HG02588 (cell line): ENCODE measurements at regions not wholly inside any gene's neighbourhood (a gene's known extent, or its start where the extent isn't known, plus 50 kb on each side); places are given as distances from the start of the nearest gene placed in this dataset.

Experiments
- ATAC-seq: cut with Tn5 transposase; IDR thresholded peaks from one replicate; pipeline ENCODE4 v1.9.1; 2021; ENCODE audit warnings: mild to moderate bottlenecking, moderate library complexity; ENCODE audit not compliant: unreplicated experiment

- ATAC-seq = no peak
Observed at GRCh38 chr10:27451054-27451453, 53.0 kb upstream of the RAB18 start.

DNA sequence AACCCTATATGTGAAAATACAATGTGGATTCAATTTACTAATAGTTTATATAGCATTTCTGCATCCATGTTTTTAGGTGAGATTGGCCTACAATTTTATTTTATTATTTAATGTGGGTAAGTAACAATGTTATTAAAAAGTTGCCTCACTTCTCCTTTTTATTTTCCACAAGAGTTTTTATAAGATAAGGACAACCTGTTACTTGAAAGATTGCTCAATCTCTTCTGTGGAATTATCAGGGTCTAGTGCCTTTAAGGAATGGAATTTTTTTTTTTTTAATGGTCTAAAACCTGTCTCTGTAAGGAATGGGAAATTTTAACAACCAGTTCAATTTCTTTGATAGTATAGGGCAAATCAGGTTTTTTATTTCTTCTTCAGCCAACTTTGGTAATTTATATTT is 53.9 kb upstream of the RAB18 start:
- ATAC-seq = no peak

DNA sequence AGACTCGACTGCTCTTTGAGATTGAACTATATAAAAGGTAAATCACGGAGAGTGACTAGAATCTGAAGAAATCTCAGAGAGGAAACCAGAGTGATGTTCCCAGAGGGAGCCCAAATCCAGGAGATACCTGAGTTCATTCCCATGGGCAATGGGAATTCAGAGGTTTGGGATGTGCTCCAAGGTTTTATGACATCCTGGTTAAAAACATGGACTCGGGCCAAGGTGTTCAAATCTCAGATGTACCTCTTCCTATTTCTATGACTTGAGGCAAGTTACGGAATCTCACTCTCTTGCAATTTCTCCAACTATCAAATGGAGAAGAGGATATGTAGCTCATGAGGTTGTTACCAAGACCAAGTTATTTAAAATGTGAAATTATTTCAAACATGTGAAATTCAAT is 54.5 kb upstream of the RAB18 start:
- no peak for ATAC-seq

DNA sequence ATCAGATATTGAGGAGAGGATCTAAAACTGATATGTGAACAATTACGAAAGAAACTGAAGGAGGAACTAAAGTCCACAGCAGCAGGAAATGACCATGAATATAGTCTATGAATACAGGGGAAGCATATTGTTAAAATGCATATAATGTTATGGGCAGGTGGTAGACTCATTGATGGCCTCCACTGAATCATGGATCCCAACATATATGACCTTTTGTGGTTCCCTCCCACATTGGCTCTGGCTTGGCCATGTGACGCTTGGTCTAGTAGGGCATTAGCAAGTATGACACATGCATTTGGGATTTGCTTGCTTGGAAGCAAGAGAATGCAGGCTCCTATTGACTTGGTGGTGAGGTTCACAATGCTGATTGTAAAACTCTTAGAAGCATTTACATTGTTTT is 55.2 kb upstream of the RAB18 start:
- no peak for ATAC-seq

GRCh38 chr10:27447540-27447939 is 56.6 kb upstream of the RAB18 start:
- ATAC-seq = no peak

DNA sequence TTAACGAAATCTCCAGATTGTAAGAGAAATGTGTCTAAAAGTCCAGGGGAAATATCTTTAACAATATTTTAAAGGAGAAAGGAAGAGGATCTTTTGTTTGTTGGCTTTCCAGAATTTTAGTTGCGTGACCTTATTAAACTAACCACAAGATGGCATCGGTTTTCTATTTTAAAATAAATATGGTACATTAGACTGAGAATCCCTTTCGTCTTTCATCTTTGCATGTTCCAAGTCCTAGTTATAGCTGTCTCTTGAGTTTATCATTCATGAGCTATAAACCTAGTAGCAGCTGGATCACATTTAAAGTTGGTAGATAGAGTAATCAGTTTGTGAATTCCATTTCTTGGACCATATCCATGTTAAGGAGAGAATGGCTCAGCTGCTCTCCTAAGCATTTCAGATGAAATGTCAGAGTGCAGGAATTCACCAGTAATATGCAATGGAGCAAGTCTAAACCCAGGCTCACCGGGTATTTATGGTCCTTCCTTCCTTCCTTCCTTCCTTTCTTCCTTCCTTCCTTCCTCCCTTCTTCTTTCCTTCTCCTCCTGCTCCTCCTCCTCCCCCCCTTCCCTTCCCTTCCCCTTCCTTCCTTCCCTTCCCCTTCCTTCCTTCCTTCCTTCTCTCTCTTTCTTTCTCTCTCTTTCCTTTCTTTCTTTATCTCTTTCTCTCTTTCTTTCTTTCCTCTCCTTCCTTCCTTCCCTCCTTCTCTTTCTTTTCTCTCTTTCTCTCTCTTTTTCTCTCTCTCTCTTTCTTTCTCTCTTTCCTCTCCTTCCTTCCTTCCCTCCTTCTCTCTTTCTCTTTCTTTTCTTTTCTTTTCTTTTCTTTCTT is 57.8 kb upstream of the RAB18 start:
- ATAC-seq = no peak

GRCh38 chr10:27445070-27445469 is 59.0 kb upstream of the RAB18 start:
- no peak for ATAC-seq

- no peak for ATAC-seq
Observed at GRCh38 chr10:27440478-27440877, 63.6 kb upstream of the RAB18 start.

GRCh38 chr10:27440021-27440420 is 64.1 kb upstream of the RAB18 start:
- ATAC-seq = no peak

DNA sequence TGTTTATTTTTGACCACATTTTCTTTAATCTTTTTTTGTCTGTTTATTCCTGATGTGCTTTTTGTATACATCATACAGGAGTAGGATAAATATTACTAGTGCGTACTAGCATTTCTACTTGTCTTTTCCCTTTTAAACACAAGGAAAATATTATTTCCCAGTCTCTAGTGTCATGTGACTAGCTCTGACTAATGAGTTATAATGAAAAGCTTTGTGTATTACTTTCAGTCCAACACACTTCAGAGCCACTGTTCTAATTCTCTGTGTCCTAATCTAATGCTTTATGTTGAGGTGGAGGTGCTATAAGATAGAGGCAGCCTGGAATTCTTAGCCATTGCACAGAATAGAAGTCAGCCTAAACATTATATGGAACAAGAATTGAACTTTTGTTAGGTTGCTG is 65.0 kb upstream of the RAB18 start:
- no peak for ATAC-seq

- ATAC-seq = no peak
Observed at GRCh38 chr10:27437775-27438174, 66.3 kb upstream of the RAB18 start.

DNA sequence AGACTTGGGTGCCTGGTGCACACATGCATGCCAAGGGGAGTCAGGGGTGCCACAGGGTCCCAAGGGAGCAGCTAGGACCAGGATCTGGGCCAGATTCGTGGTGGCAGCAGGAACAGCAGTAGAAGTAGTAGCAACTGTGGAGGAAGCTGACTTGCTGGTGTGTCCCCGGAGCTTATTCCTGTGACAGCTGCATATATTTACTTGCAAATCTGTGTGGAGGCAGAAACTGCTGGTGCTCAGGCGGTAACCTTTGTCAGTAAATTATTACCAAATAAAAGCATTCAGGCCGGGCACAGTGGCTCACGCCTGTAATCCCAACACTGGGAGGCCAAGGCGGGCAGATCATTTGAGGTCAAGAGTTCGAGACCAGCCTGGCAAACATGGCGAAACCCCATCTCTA is 67.4 kb upstream of the RAB18 start:
- ATAC-seq = no peak

- no peak for ATAC-seq
Observed at GRCh38 chr10:27433976-27434375, 70.1 kb upstream of the RAB18 start.

DNA sequence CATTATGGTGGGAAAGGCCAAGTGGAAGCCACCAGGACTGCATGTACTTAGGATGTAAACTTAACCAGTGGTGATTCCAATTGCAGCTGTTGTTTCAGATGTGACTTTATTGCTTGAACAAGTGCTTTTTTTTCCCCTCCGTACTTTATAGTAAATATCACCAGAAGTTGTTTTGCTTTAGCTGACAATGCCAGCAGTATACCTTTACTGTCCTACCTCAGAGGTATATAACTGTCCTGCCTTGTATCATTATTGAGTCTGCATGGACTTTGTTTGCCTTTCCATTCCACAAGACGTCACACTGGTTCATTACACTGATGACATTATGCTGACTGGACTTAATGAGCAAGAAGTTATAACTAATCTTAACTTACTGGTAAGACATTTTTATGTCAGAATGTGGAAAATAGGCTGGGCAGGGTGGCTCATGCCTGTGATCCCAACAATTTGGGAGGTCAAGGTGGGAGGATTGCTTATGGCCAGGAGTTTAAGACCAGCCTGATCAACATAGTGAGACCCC is 77.1 kb upstream of the RAB18 start:
- ATAC-seq = no peak

GRCh38 chr10:27413831-27414348 is 90.2 kb upstream of the RAB18 start:
- ATAC-seq = no peak

GRCh38 chr10:27413387-27413786 is 90.7 kb upstream of the RAB18 start:
- no peak for ATAC-seq

DNA sequence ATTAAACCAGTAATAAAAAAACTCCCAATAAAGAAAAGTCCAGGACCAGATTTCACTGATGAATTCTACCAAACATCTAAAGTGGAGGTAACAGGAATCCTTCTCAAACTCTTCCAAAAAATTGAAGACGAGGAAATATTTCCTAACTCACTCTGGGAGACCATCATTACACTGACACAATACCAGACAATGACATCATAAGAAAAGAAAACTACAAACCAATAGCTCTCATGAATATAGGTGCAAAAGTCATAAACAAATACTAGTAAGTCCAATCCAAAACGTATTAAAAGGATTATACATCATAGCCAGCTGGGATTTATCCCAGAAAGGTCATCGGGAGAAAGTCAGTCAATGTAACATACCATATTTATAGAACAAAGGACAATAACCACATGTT is 94.0 kb upstream of the RAB18 start:
- no peak for ATAC-seq

- ATAC-seq = no peak
Observed at GRCh38 chr10:27407271-27407670, 96.8 kb upstream of the RAB18 start.

- no peak for ATAC-seq
Observed at GRCh38 chr10:27399871-27400270, 104.2 kb upstream of the RAB18 start.

GRCh38 chr10:27393961-27394360 is 110.1 kb upstream of the RAB18 start:
- no peak for ATAC-seq

DNA sequence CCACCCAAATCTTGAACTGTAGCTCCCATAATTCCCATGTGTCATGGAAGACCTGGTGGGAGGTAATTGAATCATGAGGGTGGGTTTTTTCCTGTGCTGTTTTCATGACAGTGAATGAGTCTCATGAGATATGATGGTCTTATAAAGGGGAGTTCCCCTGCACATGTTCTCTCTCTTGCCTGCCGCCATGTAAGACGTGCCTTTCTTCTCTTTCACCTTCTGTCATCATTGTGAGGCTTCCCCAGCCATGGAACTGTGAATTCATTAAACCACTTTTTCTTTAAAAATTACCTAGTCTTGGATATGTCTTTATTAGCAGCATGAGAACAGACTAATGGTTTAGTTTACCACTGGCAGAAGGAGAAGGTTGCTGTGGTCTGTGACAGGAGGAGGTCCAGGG is 111.5 kb upstream of the RAB18 start:
- no peak for ATAC-seq

GRCh38 chr10:27391916-27392315 is 112.2 kb upstream of the RAB18 start:
- no peak for ATAC-seq

GRCh38 chr10:27391325-27391724 is 112.8 kb upstream of the RAB18 start:
- no peak for ATAC-seq
